ENCODE measurements at regions not wholly inside any gene's neighbourhood (a gene's known extent, or its start where the extent isn't known, plus 50 kb on each side); places are given as distances from the start of the nearest gene placed in this dataset.

DNA sequence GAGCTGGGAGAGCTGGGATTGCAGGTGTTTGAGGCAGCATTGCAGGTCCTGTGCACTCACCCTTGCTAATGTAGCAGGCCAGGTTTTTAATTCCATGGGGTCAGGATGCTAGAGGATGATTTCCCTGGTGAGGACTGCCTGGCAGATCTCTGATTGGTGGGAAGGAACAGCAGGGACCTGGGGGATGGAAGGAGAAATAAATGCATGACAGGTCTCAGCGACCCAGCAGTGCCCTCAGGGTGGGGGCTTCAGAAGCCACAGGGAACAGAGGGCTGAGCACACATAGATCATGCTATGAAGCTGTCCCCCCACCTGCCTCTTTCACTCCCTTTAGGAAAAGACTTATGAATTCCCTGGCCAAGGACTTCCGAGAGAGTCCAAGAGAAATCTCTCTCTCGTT, 255.5 kb upstream of the N4BP1 start:
- CTCF ChIA-PET (ENCODE audit: partially characterized antibody): no interaction called here
- Histone ChIP-seq H3K36me3 (ENCODE audit: insufficient read depth, low read length) (no peaks in the 10 kb centered on the region), H3K9me3 (ENCODE audit: control insufficient read depth in 1 of 2, low read length in 2 of 2) (no peaks in the 10 kb centered on the region), H3K27me3 (ENCODE audit: insufficient read depth, low read length) (no peaks in the 10 kb centered on the region), H3K4me1 (ENCODE audit: insufficient read depth, low read length) (no peaks in the 10 kb centered on the region), H3K27ac (ENCODE audit: low read depth, low read length) (no peak overlapping the region), H3K4me3 (ENCODE audit: low read length in 2 of 2) (no peak overlapping the region)
- Mint-ChIP-seq H3K9me3 (peaks cover 2 to 40% (median 11%) of the 10 kb centered on the region in 8 donors), H3K4me1 (peaks cover 0 to 2% (median 0%) of the 10 kb centered on the region in 4 donors), H3K36me3 (no peaks in the 10 kb centered on the region), H3K27me3 (no peaks in the 10 kb centered on the region), H3K4me3 (no peak overlapping the region), H3K27ac (no peak overlapping the region)
- POLR2A ChIA-PET (ENCODE audit: partially characterized antibody): no interaction called here
- intact Hi-C loops (cut with micrococcal nuclease): no loop called here
- no peak for DNase-seq

GRCh38 chr16:48864055-48864454, 254.1 kb upstream of the N4BP1 start:
- Mint-ChIP-seq H3K36me3 (no peaks in the 10 kb centered on the region), H3K27ac (no peak overlapping the region), H3K4me1 (peaks cover 0 to 2% (median 0%) of the 10 kb centered on the region in 4 donors), H3K4me3 (no peak overlapping the region), H3K9me3 (peaks cover 2 to 36% (median 10%) of the 10 kb centered on the region in 8 donors), H3K27me3 (no peaks in the 10 kb centered on the region)
- intact Hi-C loops (cut with micrococcal nuclease): no loop called here
- DNase-seq: no peak
- Histone ChIP-seq H3K27ac (ENCODE audit: low read depth, low read length) (no peak overlapping the region), H3K9me3 (ENCODE audit: control insufficient read depth in 1 of 2, low read length in 2 of 2) (no peaks in the 10 kb centered on the region), H3K36me3 (ENCODE audit: insufficient read depth, low read length) (no peaks in the 10 kb centered on the region), H3K4me3 (ENCODE audit: low read length in 2 of 2) (no peak overlapping the region), H3K4me1 (ENCODE audit: insufficient read depth, low read length) (no peaks in the 10 kb centered on the region), H3K27me3 (ENCODE audit: insufficient read depth, low read length) (no peaks in the 10 kb centered on the region)
- ChIA-PET CTCF (ENCODE audit: partially characterized antibody) (no interaction called here), POLR2A (ENCODE audit: partially characterized antibody) (no interaction called here)

- no peak for DNase-seq
- H3K27ac ChIP-seq (ENCODE audit: low read depth, low read length): no peak overlapping the region
- no peaks in the 10 kb centered on the region for H3K9me3 ChIP-seq (ENCODE audit: control insufficient read depth in 1 of 2, low read length in 2 of 2)
- Mint-ChIP-seq H3K27me3 (peaks cover 0 to 1% of the 10 kb centered on the region in 2 donors), H3K27ac (no peak overlapping the region), H3K4me3 (no peak overlapping the region), H3K4me1 (peaks cover 0 to 2% (median 0%) of the 10 kb centered on the region in 4 donors), H3K36me3 (no peaks in the 10 kb centered on the region), H3K9me3 (peaks cover 2 to 28% (median 7%) of the 10 kb centered on the region in 8 donors)
- H3K4me3 ChIP-seq (ENCODE audit: low read length in 2 of 2): no peak overlapping the region
- CTCF ChIA-PET (ENCODE audit: partially characterized antibody): no interaction called here
- H3K36me3 ChIP-seq (ENCODE audit: insufficient read depth, low read length): no peaks in the 10 kb centered on the region
- intact Hi-C loops (cut with micrococcal nuclease): no loop called here
- POLR2A ChIA-PET (ENCODE audit: partially characterized antibody): no interaction called here
- no peaks in the 10 kb centered on the region for H3K4me1 ChIP-seq (ENCODE audit: insufficient read depth, low read length)
- H3K27me3 ChIP-seq (ENCODE audit: insufficient read depth, low read length): no peaks in the 10 kb centered on the region
Observed at GRCh38 chr16:48862087-48862532, 252.1 kb upstream of the N4BP1 start.

DNA sequence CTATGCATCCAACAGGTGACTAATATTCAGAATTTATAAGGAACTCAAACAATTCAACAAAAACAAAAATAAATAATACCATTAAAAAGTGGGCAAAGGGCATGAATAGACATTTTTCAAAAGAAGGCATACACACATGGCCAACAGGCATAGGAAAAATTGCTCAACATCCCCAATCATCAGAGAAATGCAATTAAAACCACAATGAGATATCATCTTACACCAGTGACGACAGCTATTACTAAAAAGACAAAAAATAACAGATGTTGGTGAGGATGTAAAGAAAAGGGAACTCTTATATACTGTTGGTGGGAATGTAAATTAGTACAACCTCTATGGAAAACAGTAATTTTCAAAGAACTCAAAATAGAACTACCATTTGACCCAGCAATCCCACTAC, 250.4 kb upstream of the N4BP1 start:
- Histone ChIP-seq H3K4me1 (ENCODE audit: insufficient read depth, low read length) (no peaks in the 10 kb centered on the region), H3K36me3 (ENCODE audit: insufficient read depth, low read length) (no peaks in the 10 kb centered on the region), H3K27me3 (ENCODE audit: insufficient read depth, low read length) (no peaks in the 10 kb centered on the region), H3K27ac (ENCODE audit: low read depth, low read length) (no peak overlapping the region), H3K9me3 (ENCODE audit: control insufficient read depth in 1 of 2, low read length in 2 of 2) (no peaks in the 10 kb centered on the region), H3K4me3 (ENCODE audit: low read length in 2 of 2) (no peak overlapping the region)
- ChIA-PET POLR2A (ENCODE audit: partially characterized antibody) (no interaction called here), CTCF (ENCODE audit: partially characterized antibody) (no interaction called here)
- intact Hi-C loops (cut with micrococcal nuclease): no loop called here
- DNase-seq: no peak
- peaks cover 0 to 1% of the 10 kb centered on the region in 2 donors for H3K27me3 Mint-ChIP-seq
- no peak overlapping the region for H3K4me3 Mint-ChIP-seq
- H3K4me1 Mint-ChIP-seq: peaks cover 0 to 2% (median 0%) of the 10 kb centered on the region in 4 donors
- H3K36me3 Mint-ChIP-seq: no peaks in the 10 kb centered on the region
- no peak overlapping the region for H3K27ac Mint-ChIP-seq
- H3K9me3 Mint-ChIP-seq: peaks cover 2 to 28% (median 9%) of the 10 kb centered on the region in 8 donors

GRCh38 chr16:48852951-48853350, 243.0 kb upstream of the N4BP1 start:
- Mint-ChIP-seq H3K36me3 (no peaks in the 10 kb centered on the region), H3K4me3 (no peak overlapping the region), H3K27me3 (no peaks in the 10 kb centered on the region), H3K27ac (no peak overlapping the region), H3K9me3 (peaks cover 0 to 7% (median 0%) of the 10 kb centered on the region in 8 donors), H3K4me1 (no peaks in the 10 kb centered on the region)
- POLR2A ChIA-PET (ENCODE audit: partially characterized antibody): no interaction called here
- intact Hi-C loops (cut with micrococcal nuclease): no loop called here
- H3K4me3 ChIP-seq (ENCODE audit: low read length in 2 of 2): no peak overlapping the region
- H3K4me1 ChIP-seq (ENCODE audit: insufficient read depth, low read length): no peaks in the 10 kb centered on the region
- H3K27ac ChIP-seq (ENCODE audit: low read depth, low read length): no peak overlapping the region
- CTCF ChIA-PET (ENCODE audit: partially characterized antibody): no interaction called here
- H3K9me3 ChIP-seq (ENCODE audit: control insufficient read depth in 1 of 2, low read length in 2 of 2): no peaks in the 10 kb centered on the region
- DNase-seq: no peak
- H3K36me3 ChIP-seq (ENCODE audit: insufficient read depth, low read length): no peaks in the 10 kb centered on the region
- no peaks in the 10 kb centered on the region for H3K27me3 ChIP-seq (ENCODE audit: insufficient read depth, low read length)

DNA sequence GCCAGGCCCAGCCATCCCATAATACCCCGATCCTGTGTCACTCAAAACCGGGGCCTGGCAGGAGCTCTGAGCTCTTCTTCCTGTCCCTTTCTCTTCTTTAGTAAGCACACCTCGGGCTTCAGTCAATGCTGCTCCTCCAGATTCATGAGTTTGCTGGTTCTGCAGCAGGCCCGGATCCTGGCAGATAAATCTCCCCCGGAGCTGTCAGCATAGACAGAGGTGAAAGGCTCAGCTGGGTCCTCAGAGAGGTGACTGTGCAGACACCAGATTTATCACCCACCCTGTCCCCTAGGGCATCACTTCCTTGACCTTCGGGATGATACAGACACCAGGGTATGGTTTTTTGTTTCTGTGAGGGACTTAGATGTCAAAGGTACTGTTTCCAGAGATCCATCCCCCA, 242.5 kb upstream of the N4BP1 start:
- no peak overlapping the region for H3K4me3 Mint-ChIP-seq
- DNase-seq: no peak
- H3K27me3 Mint-ChIP-seq: no peaks in the 10 kb centered on the region
- H3K9me3 Mint-ChIP-seq: peaks cover 0 to 7% (median 0%) of the 10 kb centered on the region in 8 donors
- no peaks in the 10 kb centered on the region for H3K36me3 Mint-ChIP-seq
- H3K4me3 ChIP-seq (ENCODE audit: low read length in 2 of 2): no peak overlapping the region
- ChIA-PET POLR2A (ENCODE audit: partially characterized antibody) (no interaction called here), CTCF (ENCODE audit: partially characterized antibody) (no interaction called here)
- no peak overlapping the region for H3K27ac ChIP-seq (ENCODE audit: low read depth, low read length)
- no peaks in the 10 kb centered on the region for H3K9me3 ChIP-seq (ENCODE audit: control insufficient read depth in 1 of 2, low read length in 2 of 2)
- intact Hi-C loops (cut with micrococcal nuclease): no loop called here
- H3K27me3 ChIP-seq (ENCODE audit: insufficient read depth, low read length): no peaks in the 10 kb centered on the region
- no peaks in the 10 kb centered on the region for H3K4me1 Mint-ChIP-seq
- no peaks in the 10 kb centered on the region for H3K4me1 ChIP-seq (ENCODE audit: insufficient read depth, low read length)
- H3K27ac Mint-ChIP-seq: no peak overlapping the region
- H3K36me3 ChIP-seq (ENCODE audit: insufficient read depth, low read length): no peaks in the 10 kb centered on the region

DNA sequence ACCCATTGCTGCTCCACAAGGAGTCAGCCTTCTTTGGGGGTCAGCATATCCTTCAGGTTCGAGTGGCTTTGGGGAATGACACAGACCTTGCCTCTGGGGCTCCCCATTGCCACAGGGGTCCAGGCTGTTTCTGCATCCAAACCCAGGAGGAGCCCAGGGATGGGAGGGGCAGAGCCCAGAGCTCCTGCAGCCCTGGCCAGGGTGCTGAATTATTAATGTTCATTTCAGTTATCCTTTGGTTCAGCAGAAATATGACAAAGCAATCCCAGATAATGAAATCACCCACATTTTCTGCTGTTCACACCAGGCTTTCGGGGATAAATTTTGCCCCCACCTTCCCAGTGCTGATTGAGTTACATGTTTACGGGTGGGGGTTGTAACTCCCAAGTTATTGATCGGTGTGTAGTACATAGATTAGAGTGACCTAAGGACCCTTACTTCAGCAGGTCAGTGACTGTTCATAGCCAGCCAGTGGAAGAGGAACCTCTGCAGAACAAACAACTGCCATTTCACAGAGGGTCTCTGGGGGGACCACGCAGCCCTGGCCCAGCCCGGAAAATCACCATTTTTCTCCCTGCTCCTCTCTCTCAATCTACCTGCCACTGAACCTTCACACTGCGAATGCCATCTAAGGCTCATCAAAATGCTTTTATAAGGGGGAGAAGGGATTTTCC, 240.3 kb upstream of the N4BP1 start:
- no peak overlapping the region for H3K4me3 ChIP-seq (ENCODE audit: low read length in 2 of 2)
- H3K36me3 ChIP-seq (ENCODE audit: insufficient read depth, low read length): no peaks in the 10 kb centered on the region
- no peaks in the 10 kb centered on the region for H3K9me3 ChIP-seq (ENCODE audit: control insufficient read depth in 1 of 2, low read length in 2 of 2)
- no peak for DNase-seq
- no peaks in the 10 kb centered on the region for H3K27me3 Mint-ChIP-seq
- ChIA-PET POLR2A (ENCODE audit: partially characterized antibody) (no interaction called here), CTCF (ENCODE audit: partially characterized antibody) (no interaction called here)
- peaks cover 0 to 5% (median 0%) of the 10 kb centered on the region in 8 donors for H3K9me3 Mint-ChIP-seq
- H3K27me3 ChIP-seq (ENCODE audit: insufficient read depth, low read length): no peaks in the 10 kb centered on the region
- no peaks in the 10 kb centered on the region for H3K4me1 ChIP-seq (ENCODE audit: insufficient read depth, low read length)
- H3K27ac ChIP-seq (ENCODE audit: low read depth, low read length): no peak overlapping the region
- H3K4me1 Mint-ChIP-seq: no peaks in the 10 kb centered on the region
- H3K36me3 Mint-ChIP-seq: no peaks in the 10 kb centered on the region
- intact Hi-C loops (cut with micrococcal nuclease): no loop called here
- no peak overlapping the region for H3K4me3 Mint-ChIP-seq
- H3K27ac Mint-ChIP-seq: no peak overlapping the region

- H3K4me3 Mint-ChIP-seq: no peak overlapping the region
- no peak overlapping the region for H3K27ac ChIP-seq (ENCODE audit: low read depth, low read length)
- H3K36me3 ChIP-seq (ENCODE audit: insufficient read depth, low read length): no peaks in the 10 kb centered on the region
- H3K4me3 ChIP-seq (ENCODE audit: low read length in 2 of 2): no peak overlapping the region
- DNase-seq: no peak
- no peaks in the 10 kb centered on the region for H3K4me1 ChIP-seq (ENCODE audit: insufficient read depth, low read length)
- no peaks in the 10 kb centered on the region for H3K36me3 Mint-ChIP-seq
- no peak overlapping the region for H3K27ac Mint-ChIP-seq
- H3K9me3 Mint-ChIP-seq: peaks cover 0 to 5% (median 1%) of the 10 kb centered on the region in 8 donors
- no peaks in the 10 kb centered on the region for H3K4me1 Mint-ChIP-seq
- no peaks in the 10 kb centered on the region for H3K9me3 ChIP-seq (ENCODE audit: control insufficient read depth in 1 of 2, low read length in 2 of 2)
- H3K27me3 ChIP-seq (ENCODE audit: insufficient read depth, low read length): no peaks in the 10 kb centered on the region
- intact Hi-C loops (cut with micrococcal nuclease): no loop called here
- POLR2A ChIA-PET (ENCODE audit: partially characterized antibody): no interaction called here
- CTCF ChIA-PET (ENCODE audit: partially characterized antibody): no interaction called here
- no peaks in the 10 kb centered on the region for H3K27me3 Mint-ChIP-seq
Observed at GRCh38 chr16:48846277-48846676, 236.3 kb upstream of the N4BP1 start.

Measured in CD4-positive, alpha-beta memory T cell (primary cell).